HG03108 (cell line): ENCODE measurements at regions not wholly inside any gene's neighbourhood (a gene's known extent, or its start where the extent isn't known, plus 50 kb on each side); places are given as distances from the start of the nearest gene placed in this dataset.

Source experiments
- ATAC-seq: cut with Tn5 transposase; IDR thresholded peaks from one replicate; pipeline ENCODE4 v1.9.1; 2021; ENCODE audit warnings: moderate library complexity; ENCODE audit not compliant: unreplicated experiment

- no peak for ATAC-seq
These were observed 439.6 kb downstream of the CDH8 start for GRCh38 chr16:61596655-61597054.

GRCh38 chr16:61595605-61596004 is 440.6 kb downstream of the CDH8 start:
- ATAC-seq, result no peak

GRCh38 chr16:61590577-61590976 is 445.7 kb downstream of the CDH8 start:
- no peak for ATAC-seq

- no peak for ATAC-seq
These were observed 448.7 kb downstream of the CDH8 start for GRCh38 chr16:61587526-61587925.

GRCh38 chr16:61581417-61582046 is 454.7 kb downstream of the CDH8 start:
- no peak for ATAC-seq

- no peak for ATAC-seq
These were observed 455.7 kb downstream of the CDH8 start for GRCh38 chr16:61580579-61580978.

GRCh38 chr16:61579195-61579594 is 457.0 kb downstream of the CDH8 start:
- ATAC-seq, result no peak

GRCh38 chr16:61576476-61576875 is 459.8 kb downstream of the CDH8 start:
- ATAC-seq, result no peak

- no peak for ATAC-seq
These were observed 460.6 kb downstream of the CDH8 start for GRCh38 chr16:61575617-61576016.

GRCh38 chr16:61569028-61569427 is 467.2 kb downstream of the CDH8 start:
- no peak for ATAC-seq

- ATAC-seq, result no peak
These were observed 471.5 kb downstream of the CDH8 start for GRCh38 chr16:61564716-61565115.

- no peak for ATAC-seq
These were observed 480.4 kb downstream of the CDH8 start for GRCh38 chr16:61555718-61556441.

GRCh38 chr16:61549327-61549726 is 486.9 kb downstream of the CDH8 start:
- no peak for ATAC-seq

GRCh38 chr16:61547626-61548025 is 488.6 kb downstream of the CDH8 start:
- no peak for ATAC-seq

GRCh38 chr16:61544165-61544564 is 492.1 kb downstream of the CDH8 start:
- ATAC-seq, result no peak

GRCh38 chr16:61540216-61540615 is 496.0 kb downstream of the CDH8 start:
- no peak for ATAC-seq

GRCh38 chr16:61530697-61531096 is 505.5 kb downstream of the CDH8 start:
- no peak for ATAC-seq

- no peak for ATAC-seq
These were observed 535.4 kb downstream of the CDH8 start for GRCh38 chr16:61500851-61501250.

GRCh38 chr16:61480250-61480649 is 556.0 kb downstream of the CDH8 start:
- ATAC-seq, result no peak

- no peak for ATAC-seq
These were observed 564.5 kb downstream of the CDH8 start for GRCh38 chr16:61471737-61472136.

GRCh38 chr16:61471023-61471422 is 565.2 kb downstream of the CDH8 start:
- no peak for ATAC-seq

GRCh38 chr16:61465285-61465684 is 571.0 kb downstream of the CDH8 start:
- ATAC-seq, result no peak

GRCh38 chr16:61460020-61460419 is 576.2 kb downstream of the CDH8 start:
- ATAC-seq, result no peak
